HUES48 (cell line): ENCODE measurements at regions not wholly inside any gene's neighbourhood (a gene's known extent, or its start where the extent isn't known, plus 50 kb on each side); places are given as distances from the start of the nearest gene placed in this dataset.

ENCODE experiments used
- H3K27ac ChIP-seq: one replicate; pipeline ENCODE4 v1.7.0; 2013; ENCODE audit warnings: low read depth, low read length, inconsistent platforms
- H3K27me3 ChIP-seq: 2 replicates; pipeline ENCODE4 v1.6.1; 2013; ENCODE audit warnings: mild to moderate bottlenecking, low read length; ENCODE audit not compliant: control insufficient read depth, insufficient read depth
- H3K36me3 ChIP-seq: 2 replicates; pipeline ENCODE4 v1.6.1; 2013; ENCODE audit warnings: low read length; ENCODE audit not compliant: control insufficient read depth, insufficient read depth
- H3K4me1 ChIP-seq: 2 replicates; pipeline ENCODE4 v1.6.1; 2013; ENCODE audit warnings: mild to moderate bottlenecking, low read length; ENCODE audit not compliant: control insufficient read depth, insufficient read depth
- H3K4me3 ChIP-seq: 2 replicates; pipeline ENCODE4 v1.5.1; 2013; ENCODE audit warnings: mild to moderate bottlenecking, low read depth, low read length
- H3K9ac ChIP-seq: 2 replicates; pipeline ENCODE4 v1.6.1; 2013; ENCODE audit warnings: mild to moderate bottlenecking, low read depth, low read length, moderate library complexity
- H3K9me3 ChIP-seq: 2 replicates; pipeline ENCODE4 v1.6.1; 2013; ENCODE audit warnings: low read length; ENCODE audit not compliant: control insufficient read depth, insufficient read depth

- Histone ChIP-seq H3K4me3 (no peak overlapping the region), H3K27ac (no peak overlapping the region), H3K4me1 (no peaks in the 10 kb centered on the region), H3K27me3 (peaks cover 4% of the 10 kb centered on the region; the same call in 1 of the 2 replicates), H3K9me3 (no peaks in the 10 kb centered on the region), H3K36me3 (no peaks in the 10 kb centered on the region), H3K9ac (no peak overlapping the region)
Observed at GRCh38 chr5:3080366-3080765, 328.9 kb upstream of the IRX2 start.

- H3K4me1 ChIP-seq: no peaks in the 10 kb centered on the region
- no peaks in the 10 kb centered on the region for H3K36me3 ChIP-seq
- no peaks in the 10 kb centered on the region for H3K9me3 ChIP-seq
- no peak overlapping the region for H3K4me3 ChIP-seq
- no peak overlapping the region for H3K27ac ChIP-seq
- peaks cover 4% of the 10 kb centered on the region; the same call in 1 of the 2 replicates for H3K27me3 ChIP-seq
- H3K9ac ChIP-seq: no peak overlapping the region
Observed at GRCh38 chr5:3077684-3078083, 326.2 kb upstream of the IRX2 start.

- H3K9ac ChIP-seq: no peak overlapping the region
- peaks cover 4% of the 10 kb centered on the region; the same call in 1 of the 2 replicates for H3K27me3 ChIP-seq
- H3K4me3 ChIP-seq: no peak overlapping the region
- no peak overlapping the region for H3K27ac ChIP-seq
- peaks cover 4% of the 10 kb centered on the region; the same call in 1 of the 2 replicates for H3K9me3 ChIP-seq
- no peaks in the 10 kb centered on the region for H3K4me1 ChIP-seq
- H3K36me3 ChIP-seq: no peaks in the 10 kb centered on the region
Observed at GRCh38 chr5:3075309-3075708, 323.8 kb upstream of the IRX2 start.

GRCh38 chr5:3068401-3068800, 316.9 kb upstream of the IRX2 start:
- Histone ChIP-seq H3K4me3 (no peak overlapping the region), H3K9me3 (peaks cover 4% of the 10 kb centered on the region; the same call in 1 of the 2 replicates), H3K27me3 (no peaks in the 10 kb centered on the region), H3K4me1 (no peaks in the 10 kb centered on the region), H3K36me3 (no peaks in the 10 kb centered on the region), H3K27ac (no peak overlapping the region), H3K9ac (no peak overlapping the region)

GRCh38 chr5:3060283-3060682, 308.8 kb upstream of the IRX2 start:
- H3K9me3 ChIP-seq: no peaks in the 10 kb centered on the region; the same call in 1 of the 2 replicates
- H3K27me3 ChIP-seq: no peaks in the 10 kb centered on the region
- H3K36me3 ChIP-seq: no peaks in the 10 kb centered on the region
- no peaks in the 10 kb centered on the region for H3K4me1 ChIP-seq
- H3K9ac ChIP-seq: no peak overlapping the region
- no peak overlapping the region for H3K4me3 ChIP-seq
- no peak overlapping the region for H3K27ac ChIP-seq

- no peaks in the 10 kb centered on the region for H3K36me3 ChIP-seq
- no peak overlapping the region for H3K27ac ChIP-seq
- no peaks in the 10 kb centered on the region; the same call in 1 of the 2 replicates for H3K9me3 ChIP-seq
- H3K27me3 ChIP-seq: no peaks in the 10 kb centered on the region
- H3K4me1 ChIP-seq: no peaks in the 10 kb centered on the region
- no peak overlapping the region for H3K4me3 ChIP-seq
- no peak overlapping the region for H3K9ac ChIP-seq
Observed at GRCh38 chr5:3059488-3059887, 308.0 kb upstream of the IRX2 start.

- Histone ChIP-seq H3K27me3 (no peaks in the 10 kb centered on the region), H3K4me3 (no peak overlapping the region), H3K9ac (no peak overlapping the region), H3K9me3 (no peaks in the 10 kb centered on the region; the same call in 1 of the 2 replicates), H3K27ac (no peak overlapping the region), H3K4me1 (no peaks in the 10 kb centered on the region), H3K36me3 (no peaks in the 10 kb centered on the region)
Observed at GRCh38 chr5:3058942-3059341, 307.5 kb upstream of the IRX2 start.

GRCh38 chr5:3056866-3057265, 305.4 kb upstream of the IRX2 start:
- Histone ChIP-seq H3K36me3 (no peaks in the 10 kb centered on the region), H3K4me3 (no peak overlapping the region), H3K9ac (no peak overlapping the region), H3K4me1 (no peaks in the 10 kb centered on the region), H3K27me3 (no peaks in the 10 kb centered on the region), H3K9me3 (no peaks in the 10 kb centered on the region), H3K27ac (no peak overlapping the region)

GRCh38 chr5:3051400-3051799, 299.9 kb upstream of the IRX2 start:
- Histone ChIP-seq H3K27me3 (no peaks in the 10 kb centered on the region), H3K9ac (no peak overlapping the region), H3K9me3 (no peaks in the 10 kb centered on the region), H3K4me1 (no peaks in the 10 kb centered on the region), H3K4me3 (no peak overlapping the region), H3K27ac (no peak overlapping the region), H3K36me3 (no peaks in the 10 kb centered on the region)

GRCh38 chr5:3050863-3051262, 299.4 kb upstream of the IRX2 start:
- H3K9ac ChIP-seq: no peak overlapping the region
- H3K4me1 ChIP-seq: no peaks in the 10 kb centered on the region
- no peak overlapping the region for H3K4me3 ChIP-seq
- H3K27ac ChIP-seq: no peak overlapping the region
- no peaks in the 10 kb centered on the region for H3K27me3 ChIP-seq
- H3K9me3 ChIP-seq: no peaks in the 10 kb centered on the region
- no peaks in the 10 kb centered on the region for H3K36me3 ChIP-seq

- H3K36me3 ChIP-seq: no peaks in the 10 kb centered on the region
- H3K4me1 ChIP-seq: no peaks in the 10 kb centered on the region
- H3K27me3 ChIP-seq: no peaks in the 10 kb centered on the region
- no peak overlapping the region for H3K27ac ChIP-seq
- H3K4me3 ChIP-seq: no peak overlapping the region
- no peak overlapping the region for H3K9ac ChIP-seq
- H3K9me3 ChIP-seq: no peaks in the 10 kb centered on the region
Observed at GRCh38 chr5:3049261-3049660, 297.8 kb upstream of the IRX2 start.
